Spleen (tissue), 7 donors: ENCODE measurements at regions not wholly inside any gene's neighbourhood (a gene's known extent, or its start where the extent isn't known, plus 50 kb on each side); places are given as distances from the start of the nearest gene placed in this dataset.

Source experiments
- CTCF ChIP-seq, 11 experiments: fragments of 200-600 bp in 7 of 11; fragments of 450-650 bp in 4 of 11; sonication (generic) in 4 of 11; IDR thresholded peaks in 8 of 11; conservative IDR thresholded peaks in 3 of 11; 1 replicate in 7 of 11; 2 replicates in 4 of 11; pipeline versions ENCODE4 v1.4.0 to v1.8.0; 2016 to 2021; ENCODE audit warnings: antibody characterized with exemption in 11 of 11, inconsistent platforms in 4 of 11, mild to moderate bottlenecking in 1 of 11
- POLR2AphosphoS5 ChIP-seq, 3 donors: sonication (generic); formaldehyde crosslinking; IDR thresholded peaks; one replicate each; pipeline ENCODE4 v1.5.1; 2017; ENCODE audit warnings: antibody characterized with exemption in 3 of 3
- donor health status: DM: no; HTN: no; CAD: no; lungs with moderate emphysema.
- donor health status: DM: no; HTN: no; CAD: no.
- donor health status: DM: no; HTN: no; CAD: no.

- TF ChIP-seq CTCF (IDR thresholded peaks at IDR 0.05 in 8 of 11, conservative IDR thresholded peaks at IDR 0.05 in 3 of 11) (no peak), POLR2AphosphoS5 (IDR thresholded peaks at IDR 0.05) (no peak)
These were observed 111.5 kb upstream of the CITED2 start for GRCh38 chr6:139485742-139486475.
